Choroid plexus epithelial cell (primary cell): ENCODE measurements at regions not wholly inside any gene's neighbourhood (a gene's known extent, or its start where the extent isn't known, plus 50 kb on each side); places are given as distances from the start of the nearest gene placed in this dataset.

Experiments
- DNase-seq: peaks from one replicate; pipeline ENCODE4 v3.0.0-alpha.2; 2010; ENCODE audit warnings: low read depth
- H3K4me3 ChIP-seq: 2 replicates; pipeline ENCODE4 v1.5.1; 2011; ENCODE audit warnings: low read depth, mild to moderate bottlenecking, control low read depth, low read length, moderate library complexity
- CTCF ChIP-seq: conservative IDR thresholded peaks from 2 replicates; pipeline ENCODE4 v1.5.1; 2011; ENCODE audit warnings: low read depth, mild to moderate bottlenecking, control low read depth, inconsistent platforms, low read length, moderate library complexity

- TF ChIP-seq CTCF, result no peak
- no peak for DNase-seq
- H3K4me3 ChIP-seq, result no peak overlapping the region
These were observed 137.9 kb downstream of the IFI44 start for GRCh38 chr1:78787544-78787943.

GRCh38 chr1:78790174-78790573, 140.5 kb downstream of the IFI44 start:
- DNase-seq, result no peak
- no peak for TF ChIP-seq CTCF
- no peak overlapping the region for H3K4me3 ChIP-seq

- H3K4me3 ChIP-seq, result no peak overlapping the region
- DNase-seq, result no peak
- TF ChIP-seq CTCF, result no peak
These were observed 143.1 kb downstream of the IFI44 start for GRCh38 chr1:78792756-78793155.

GRCh38 chr1:78797108-78797781, 147.6 kb downstream of the IFI44 start:
- no peak for TF ChIP-seq CTCF
- H3K4me3 ChIP-seq, result no peak overlapping the region
- DNase-seq, result no peak

GRCh38 chr1:78799926-78800325, 150.3 kb downstream of the IFI44 start:
- no peak for DNase-seq
- no peak for TF ChIP-seq CTCF
- H3K4me3 ChIP-seq, result no peak overlapping the region

- no peak for TF ChIP-seq CTCF
- no peak for DNase-seq
- H3K4me3 ChIP-seq, result no peak overlapping the region
These were observed 164.5 kb downstream of the IFI44 start for GRCh38 chr1:78814176-78814575.

GRCh38 chr1:78825561-78825960, 175.9 kb downstream of the IFI44 start:
- DNase-seq, result peak; percentile 58
- no peak for TF ChIP-seq CTCF
- H3K4me3 ChIP-seq, result no peak overlapping the region
